NCI-H2171 treated with DMSO at 0.1 percent for 48 hours (cell line): ENCODE measurements at regions not wholly inside any gene's neighbourhood (a gene's known extent, or its start where the extent isn't known, plus 50 kb on each side); places are given as distances from the start of the nearest gene placed in this dataset.
"Not testable (repeated sequence)": the region's sequence is repeated elsewhere in the genome, so short reads cannot be mapped to it uniquely, and the experiment has no call there.

Experiments
- DNase-seq: peaks from one replicate; lab custom pipeline; 2025; lab: John Stamatoyannopoulos, UW

DNA sequence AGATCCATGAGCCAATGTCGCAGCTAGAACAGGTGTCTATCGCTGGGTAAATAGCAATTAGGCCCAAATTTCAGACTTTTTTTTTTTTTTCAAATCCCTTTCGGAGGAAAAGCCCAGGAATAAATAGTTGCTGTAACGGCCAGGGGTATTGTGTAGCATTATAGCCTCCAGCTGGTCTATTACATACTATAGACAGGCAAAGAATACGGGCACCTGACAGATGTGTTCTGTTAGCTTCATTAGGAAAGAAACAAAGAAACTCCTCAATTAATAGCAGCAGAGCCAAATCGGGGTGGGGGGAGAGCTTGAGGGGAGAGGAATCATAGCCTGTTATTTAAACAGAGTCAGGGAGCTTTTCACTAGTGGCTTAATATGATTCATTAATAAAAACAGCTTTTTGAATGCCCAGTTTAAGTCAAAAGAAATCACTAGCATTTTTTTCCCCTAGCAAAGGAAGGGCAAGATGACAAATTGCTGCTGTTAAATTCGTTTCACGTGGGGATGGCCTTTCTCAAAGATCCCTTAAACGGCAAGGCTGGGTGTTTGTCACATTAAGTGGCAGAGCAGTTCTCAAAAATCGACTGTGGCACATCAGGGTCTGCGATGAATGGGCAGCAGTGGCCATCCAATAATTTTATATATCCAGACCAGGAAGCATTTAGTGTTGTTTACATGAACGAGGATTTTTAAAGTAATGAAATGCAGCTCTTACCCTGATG, 139.4 kb downstream of the ID4 start:
- DNase-seq, result peak; percentile 99

DNA sequence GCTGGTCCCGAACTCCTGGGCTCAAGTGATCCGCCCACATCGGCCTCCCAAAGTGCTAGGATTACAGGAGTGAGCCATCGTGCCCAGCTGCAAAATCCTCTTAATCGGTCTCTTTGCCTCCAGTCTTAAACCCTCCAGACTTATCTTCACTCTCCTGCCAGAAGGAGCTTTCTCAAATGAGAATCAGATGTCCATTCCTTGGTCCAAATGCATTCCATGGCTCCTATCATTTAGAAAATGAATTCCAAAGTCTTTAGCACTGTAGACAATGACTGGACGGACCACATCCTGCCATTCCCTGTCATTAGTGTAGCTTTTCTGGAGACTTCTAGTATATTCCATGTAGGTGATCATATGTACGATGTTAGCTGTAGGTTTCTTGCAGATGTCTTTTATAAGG, 141.9 kb downstream of the ID4 start:
- no peak for DNase-seq

DNA sequence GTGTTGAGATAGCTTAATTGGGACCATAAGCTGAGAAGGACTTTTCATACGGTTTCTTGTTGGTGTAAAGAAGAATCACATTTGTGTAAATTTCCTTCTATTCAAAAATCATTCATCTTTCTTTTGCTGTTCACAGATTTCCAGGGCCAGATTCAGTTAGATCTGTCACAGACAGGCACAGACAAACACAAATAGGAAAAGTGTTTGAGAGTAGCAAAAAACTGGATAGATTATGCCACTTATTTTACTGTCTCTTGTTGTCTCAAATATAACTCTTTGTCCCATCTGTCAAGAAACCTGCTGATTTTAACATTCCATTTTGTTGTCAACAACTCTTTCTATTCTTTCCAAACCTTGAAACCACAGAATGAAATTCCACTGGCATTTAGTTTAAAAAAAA, 142.8 kb downstream of the ID4 start:
- DNase-seq, result no peak

DNA sequence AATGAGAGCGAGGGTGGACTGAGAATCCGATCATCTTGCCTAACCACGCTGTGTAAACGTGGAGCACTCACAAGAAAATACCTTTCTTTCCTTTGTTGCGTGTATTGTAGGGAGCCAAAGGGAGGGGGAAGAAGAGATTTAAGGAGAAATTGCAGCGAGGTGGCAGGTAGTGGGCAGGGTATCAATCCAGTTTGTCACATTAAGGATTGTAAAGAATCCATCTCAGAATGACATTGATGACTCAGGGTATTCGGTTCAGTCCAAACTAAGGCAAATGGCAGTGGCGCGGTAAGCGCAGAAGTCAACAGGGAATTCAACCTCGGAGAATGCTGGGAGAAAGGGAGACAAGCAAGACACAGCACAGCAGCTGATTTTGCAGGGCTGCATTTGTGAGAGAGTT, 146.2 kb downstream of the ID4 start:
- DNase-seq, result no peak

DNA sequence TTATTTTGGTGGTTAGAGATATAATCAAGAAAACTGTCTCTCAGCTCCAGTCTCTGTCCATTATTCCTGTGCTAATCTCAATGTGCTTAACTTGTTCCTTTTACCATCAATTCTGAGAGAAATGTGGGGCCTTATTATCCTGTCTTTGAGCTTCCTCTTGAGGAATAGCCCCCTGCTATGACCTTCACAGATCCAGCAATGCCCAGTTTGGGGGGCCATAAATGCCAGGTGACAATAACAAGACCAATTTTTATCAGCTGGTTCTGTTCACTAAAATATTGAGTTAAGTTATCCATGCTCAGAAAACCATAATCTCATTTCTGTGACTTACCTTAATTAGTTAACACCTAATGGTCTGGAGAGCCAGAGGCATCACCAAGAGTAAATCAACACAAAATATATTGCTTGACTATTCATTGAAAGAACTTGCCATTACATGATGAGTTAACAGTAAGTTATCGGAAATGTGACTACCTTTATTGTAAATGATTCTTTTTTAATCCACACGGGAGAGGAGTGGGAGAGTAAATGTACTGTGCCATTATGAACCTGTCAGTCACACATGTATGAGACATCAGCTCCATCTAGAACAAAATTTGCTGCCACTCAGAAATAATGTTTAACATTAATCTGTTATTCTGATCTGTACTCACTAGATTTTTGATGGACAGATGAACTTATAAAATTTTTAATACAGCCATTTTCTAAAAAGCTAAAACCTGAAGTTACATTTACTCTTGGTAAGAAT, 149.7 kb downstream of the ID4 start:
- no peak for DNase-seq

DNA sequence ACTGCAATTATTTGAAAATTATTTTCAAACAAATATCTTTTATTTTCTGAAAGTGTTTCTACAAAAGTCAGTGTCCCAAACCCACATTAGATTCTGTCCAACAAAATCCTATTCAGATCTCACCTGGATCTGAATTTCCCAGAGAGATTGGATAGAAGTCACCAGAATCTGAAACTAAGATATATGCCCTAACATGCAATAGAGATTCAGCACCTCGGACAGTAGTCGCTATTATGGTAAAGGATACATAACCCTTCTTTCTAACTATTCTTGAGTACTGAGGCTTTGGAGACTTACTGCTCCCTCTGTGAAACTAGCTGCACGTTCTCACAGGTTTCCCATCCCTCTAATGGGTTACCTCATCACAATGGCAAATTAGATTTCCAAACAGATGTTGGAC, 151.4 kb downstream of the ID4 start:
- DNase-seq, result no peak

DNA sequence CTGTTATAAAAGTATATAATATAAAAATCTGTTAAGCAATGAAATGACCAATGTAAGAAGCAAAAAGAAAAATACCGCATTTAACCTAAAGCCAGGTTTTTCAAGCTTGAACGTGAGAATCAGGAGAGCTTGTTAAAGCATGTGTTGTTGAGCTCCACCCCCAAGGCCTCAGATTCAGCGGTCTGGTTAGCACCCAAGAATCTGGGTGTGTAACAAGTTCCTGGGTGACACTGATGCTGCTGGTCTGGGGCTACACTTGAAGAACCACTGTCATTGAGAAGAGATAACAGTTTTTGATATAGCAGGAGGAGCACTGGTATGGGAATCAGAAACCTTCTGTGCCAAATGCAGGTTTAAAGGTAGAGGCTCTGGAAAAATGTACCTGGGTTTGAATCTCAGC, 154.0 kb downstream of the ID4 start:
- no peak for DNase-seq

DNA sequence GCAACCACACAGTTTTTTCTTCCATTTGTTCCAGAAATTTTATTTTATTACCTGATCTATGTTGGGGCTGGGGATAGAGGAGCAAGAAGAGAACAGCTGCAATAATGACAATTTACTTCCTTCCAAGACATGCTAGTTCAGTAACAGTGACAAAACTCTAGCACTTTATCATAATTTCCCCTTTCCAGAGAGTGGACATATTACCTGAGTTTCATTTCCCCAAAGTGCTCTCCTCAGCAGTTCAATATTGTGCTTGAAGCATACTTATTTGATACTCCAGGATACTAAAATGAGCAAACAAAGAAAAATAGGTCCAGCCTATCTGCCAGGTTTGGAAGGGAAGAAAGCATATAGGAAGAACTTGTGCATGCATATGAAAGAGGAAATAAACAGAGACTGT, 157.7 kb downstream of the ID4 start:
- no peak for DNase-seq

DNA sequence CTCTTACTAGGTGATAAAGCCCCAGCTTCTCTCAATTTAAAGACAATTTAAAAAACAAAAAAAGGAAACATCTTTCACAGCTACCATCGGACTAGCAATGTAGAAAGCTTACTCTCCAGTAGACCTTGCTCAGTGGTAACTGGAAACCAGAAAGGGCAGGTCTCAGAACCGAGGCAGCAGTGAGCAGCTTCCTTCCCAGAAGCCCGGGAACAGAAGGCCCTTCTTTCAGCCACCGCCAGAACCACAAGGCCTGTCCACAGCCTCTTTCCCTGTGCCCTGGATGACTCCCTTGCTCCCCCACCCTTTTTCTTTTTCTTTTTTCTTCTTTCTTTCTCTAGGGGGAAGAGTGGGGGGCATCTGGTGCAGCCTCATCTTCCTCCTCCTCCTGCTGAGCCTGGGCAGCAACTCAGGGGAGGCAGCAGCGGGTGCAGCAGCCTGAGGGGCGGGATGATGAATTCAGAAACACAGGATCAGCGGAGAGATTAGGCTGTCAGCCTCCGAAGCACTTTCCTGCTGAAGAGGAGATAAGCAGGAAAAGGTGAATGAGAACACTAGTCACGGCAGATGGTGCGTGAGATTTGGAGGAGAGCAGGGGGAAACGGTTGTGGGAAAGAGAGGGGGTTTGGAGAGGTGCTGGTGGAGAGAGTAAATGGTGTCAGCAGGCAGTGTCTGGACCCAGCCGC, 158.5 kb downstream of the ID4 start:
- DNase-seq, result peak; percentile 75

DNA sequence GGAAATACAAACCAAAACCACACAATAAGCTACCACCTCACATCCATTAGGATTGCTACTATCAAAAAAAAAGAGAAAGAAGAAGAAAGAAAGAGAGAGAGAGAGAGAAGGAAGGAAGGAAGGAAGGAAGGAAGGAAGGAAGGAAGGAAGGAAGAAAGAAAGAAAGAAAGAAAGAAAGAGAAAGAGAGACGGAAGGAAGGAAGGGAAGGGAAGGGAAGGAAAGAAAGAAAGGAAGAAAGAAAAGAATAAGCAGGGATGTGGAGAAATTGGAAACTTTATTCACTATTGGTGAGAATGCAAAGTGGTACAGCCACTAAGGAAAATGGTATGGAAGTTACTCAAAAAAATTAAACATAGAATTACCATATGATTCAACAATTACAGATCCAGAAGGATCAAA, 159.9 kb downstream of the ID4 start:
- DNase-seq, result no peak

DNA sequence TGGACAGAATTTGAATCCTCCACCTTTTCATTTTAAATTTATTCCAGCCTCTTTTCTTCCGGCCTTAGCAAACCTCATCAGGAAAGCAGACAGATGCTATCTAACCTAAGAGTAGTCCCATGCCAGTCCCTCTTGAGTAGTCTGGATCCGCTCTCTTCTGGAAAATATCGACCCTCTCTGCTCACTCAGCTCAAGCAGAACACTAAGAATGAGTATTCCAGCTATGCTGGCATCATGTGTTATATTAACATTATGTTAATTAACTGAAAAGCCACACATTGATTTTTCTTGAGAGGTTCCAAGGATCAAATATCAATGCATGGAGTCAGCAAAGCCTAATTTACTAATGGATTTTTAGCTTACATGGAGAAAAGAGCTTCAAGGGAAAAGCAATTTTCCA, 161.4 kb downstream of the ID4 start:
- DNase-seq, result peak; percentile 60

DNA sequence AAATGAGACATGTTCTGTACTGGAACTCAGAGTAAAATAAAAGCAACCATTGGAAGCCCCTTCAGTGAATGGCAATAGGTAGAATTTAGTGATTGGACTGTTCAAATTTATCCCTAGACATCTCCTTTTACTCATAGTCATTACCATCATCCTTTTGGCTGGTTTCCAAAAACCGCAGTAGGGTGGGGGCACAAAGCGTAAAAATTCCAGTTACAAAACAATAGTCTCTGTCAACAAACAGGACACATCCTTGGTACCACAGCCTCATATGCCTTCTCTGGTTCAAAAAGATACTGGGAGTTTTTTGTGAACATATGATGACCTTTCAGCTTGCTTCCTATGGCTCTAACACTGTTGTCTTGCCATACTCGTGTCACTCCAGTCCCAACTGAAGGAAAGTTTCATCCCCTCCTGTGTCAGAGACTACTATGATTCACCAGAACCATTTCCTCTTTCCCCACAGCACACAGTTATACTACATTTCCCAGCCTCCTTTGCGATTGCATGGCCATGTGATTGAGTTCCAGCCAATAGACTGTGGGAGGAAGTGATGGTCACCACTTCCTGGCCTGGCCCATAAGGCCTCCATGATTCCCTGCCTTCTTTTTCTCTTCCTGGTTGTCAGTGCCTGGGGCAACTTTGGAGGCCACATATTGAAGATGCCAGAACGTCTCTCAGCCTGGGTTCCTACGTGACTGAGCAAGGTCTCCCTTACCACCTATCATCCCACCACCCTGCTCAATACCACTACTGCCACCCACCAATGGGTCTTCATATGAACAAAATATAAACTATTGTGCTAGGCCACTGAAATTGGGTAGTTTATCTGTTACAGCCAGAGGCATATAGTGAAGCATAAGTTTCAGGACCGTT, 162.4 kb downstream of the ID4 start:
- peak; percentile 84 for DNase-seq

DNA sequence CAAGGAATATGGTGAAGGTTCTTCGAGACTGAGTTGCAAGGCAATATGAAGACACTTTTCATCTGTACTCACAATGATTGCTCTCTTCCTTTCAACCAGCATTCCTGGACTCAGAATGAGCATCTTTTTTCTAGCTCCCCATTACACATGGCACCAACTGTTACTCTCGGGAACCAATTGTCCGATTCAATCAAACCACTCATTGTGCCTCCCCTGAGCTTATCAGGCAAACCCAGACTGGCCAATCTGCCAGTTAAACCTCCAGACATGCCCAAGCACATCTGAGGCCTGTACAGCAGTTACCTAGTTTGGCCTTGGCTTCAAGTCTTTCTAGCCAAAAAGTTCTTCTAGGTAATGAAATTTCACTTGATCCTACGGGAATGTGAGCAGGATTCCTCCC, 164.1 kb downstream of the ID4 start:
- DNase-seq, result peak; percentile 68

DNA sequence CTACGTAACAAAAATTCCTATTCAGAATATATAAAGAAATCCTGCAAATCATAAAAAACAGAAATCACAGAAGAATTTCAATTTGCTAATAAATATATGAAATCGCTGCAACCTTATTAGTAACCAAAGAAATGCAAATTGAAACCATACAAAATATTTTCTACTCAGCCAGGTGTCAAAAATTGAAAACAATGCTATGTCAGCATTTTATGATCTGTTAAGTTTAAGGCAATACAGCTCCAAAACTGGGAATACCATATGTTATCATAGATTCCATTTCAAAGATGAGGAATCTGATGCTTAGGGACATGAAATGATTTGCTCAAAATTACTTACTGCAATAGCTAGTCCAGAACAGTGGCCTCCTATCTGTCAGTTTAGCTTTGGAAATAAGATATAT, 168.9 kb downstream of the ID4 start:
- DNase-seq, result peak; percentile 35

DNA sequence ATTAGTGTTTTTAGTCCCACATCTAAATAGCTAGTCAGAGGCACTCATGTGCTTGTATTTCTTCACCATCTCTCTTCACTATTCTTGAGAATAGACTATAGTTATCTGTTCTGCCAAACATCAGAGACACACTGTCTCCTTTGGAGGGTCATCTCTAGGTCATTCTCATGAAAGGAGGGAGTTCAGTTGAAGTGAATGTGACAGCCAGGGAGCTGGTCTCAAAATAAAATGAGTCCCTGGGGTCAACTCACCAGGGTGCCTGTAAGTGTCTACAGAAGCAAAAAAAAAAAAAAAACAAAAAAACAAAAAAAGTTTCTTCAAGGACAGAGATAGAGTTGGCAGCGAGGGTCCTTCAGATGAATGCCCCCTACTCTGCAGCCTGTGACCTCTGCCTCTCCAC, 171.0 kb downstream of the ID4 start:
- DNase-seq, result no peak

DNA sequence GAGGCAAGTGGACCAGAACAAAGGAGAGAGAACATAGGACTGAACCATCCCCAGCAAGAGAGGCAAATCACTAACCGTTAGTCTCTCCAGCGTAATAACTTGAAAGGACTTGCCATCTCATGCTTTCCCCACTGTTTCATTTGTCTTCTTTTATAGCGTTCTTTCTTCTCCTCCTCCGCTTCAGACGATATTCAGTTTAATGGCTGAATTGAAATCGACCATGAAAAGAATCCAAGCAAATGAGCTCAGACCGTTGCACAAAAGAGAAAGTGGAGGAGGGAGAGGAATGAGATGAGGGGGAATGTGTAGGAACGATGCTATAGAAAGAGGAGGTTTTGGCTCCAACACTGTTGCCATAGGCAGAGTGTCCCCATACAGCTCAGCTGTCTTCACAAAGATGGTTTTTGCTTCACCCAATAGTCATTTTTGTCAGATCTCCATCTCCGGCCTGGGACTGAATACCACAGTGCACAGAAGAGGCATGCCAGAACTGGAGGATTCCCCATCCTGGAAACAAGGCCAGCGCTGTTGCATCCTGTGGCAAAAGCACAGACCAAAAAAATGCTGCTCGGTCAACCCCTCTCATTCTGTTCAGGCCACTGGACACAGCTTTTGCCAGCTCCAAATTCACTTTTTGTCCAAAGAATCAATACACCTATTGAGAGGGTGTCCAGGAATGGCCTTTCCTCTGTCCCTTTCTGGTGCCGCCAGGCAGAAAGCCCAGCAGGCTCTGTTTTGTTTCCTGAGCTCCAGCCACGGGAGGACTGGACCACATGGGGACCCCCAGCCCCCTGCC, 176.1 kb downstream of the ID4 start:
- DNase-seq, result no peak

DNA sequence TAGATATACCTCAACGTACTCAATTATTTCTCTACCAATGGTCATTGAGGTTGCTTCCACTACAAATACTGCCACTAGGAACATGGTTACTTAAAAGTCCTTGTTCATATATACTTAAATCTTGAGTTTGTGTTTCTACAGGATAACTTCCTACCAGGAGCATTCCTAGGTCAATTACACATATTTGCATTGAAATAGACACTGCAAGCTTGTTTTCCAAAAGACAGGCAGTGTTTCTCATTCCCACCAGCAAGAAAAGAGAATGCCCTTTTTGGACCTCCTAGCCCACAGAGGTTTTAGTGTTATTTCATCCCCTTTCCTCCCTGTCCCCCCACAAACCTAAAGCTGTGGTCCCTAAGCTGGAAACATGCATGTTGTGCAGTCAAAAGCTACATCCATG, 177.3 kb downstream of the ID4 start:
- DNase-seq, result no peak

DNA sequence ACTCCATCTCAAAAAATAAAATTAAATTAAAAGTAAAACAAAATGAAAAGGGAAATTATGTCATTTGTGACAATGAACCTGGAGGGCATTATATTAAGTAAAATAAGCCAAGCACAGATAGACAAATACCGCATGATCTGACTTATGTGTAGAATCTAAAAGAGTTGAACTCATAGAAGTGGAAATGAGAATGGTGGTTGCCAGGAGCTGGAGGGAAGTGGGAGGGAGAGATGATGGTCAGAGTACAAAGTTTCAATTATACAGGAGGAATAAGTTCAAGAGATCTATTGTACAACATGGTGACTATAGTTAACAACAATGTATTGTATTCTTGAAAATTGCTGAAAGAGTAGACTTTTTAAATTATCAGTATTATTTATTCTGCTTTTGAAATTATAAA, 183.4 kb downstream of the ID4 start:
- no peak for DNase-seq

DNA sequence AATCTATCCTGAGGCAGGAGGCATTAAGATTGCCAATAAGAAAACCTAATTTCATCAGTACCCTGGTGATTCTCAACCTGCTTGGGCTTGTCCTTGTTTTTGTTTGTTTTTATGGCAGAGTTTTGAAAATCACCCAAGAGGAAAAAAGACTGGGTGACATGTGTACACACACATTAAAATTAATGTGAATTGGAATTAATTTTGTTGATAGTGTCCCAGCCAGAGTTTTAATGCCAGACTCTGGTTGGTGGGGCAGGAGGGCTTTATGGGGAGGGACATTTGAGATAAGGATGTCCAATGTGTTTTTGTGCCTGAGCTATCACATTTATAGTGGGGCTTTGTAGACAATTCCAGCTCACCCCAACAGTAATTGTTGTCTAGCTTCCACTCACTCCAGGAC, 184.6 kb downstream of the ID4 start:
- peak; percentile 47 for DNase-seq

DNA sequence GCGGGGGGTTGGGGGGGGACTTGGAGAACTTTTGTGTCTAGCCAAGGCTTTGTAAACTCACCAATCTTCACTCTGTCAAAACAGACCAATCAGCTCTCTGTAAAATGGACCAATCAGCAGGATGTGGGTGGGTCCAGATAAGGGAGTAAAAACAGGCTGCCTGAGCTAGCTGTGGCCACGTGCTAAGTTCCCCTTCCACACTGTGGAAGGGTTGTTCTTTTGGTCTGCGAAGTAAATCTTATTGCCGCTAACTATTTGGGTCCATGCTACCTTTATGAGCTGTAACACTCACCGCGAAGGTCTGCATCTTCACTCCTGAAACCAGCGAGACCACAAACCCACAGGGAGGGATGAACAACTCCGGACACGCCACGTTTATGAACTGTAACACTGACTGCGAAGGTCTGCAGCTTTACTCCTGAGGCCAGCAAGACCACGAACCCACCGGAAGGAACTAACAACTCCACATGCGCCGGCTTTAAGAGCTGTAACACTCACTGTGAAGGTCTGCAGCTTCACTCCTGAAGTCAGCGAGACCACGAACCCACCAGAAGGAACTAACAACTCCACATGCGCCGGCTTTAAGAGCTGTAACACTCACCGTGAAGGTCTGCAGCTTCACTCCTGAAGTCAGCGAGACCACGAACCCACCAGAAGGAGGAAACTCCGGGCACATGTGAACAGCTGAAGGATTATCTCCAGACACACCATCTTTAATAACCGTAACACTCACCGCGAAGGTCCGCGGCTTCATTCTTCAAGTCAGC, 186.6 kb downstream of the ID4 start:
- not testable (repeated sequence) for DNase-seq

DNA sequence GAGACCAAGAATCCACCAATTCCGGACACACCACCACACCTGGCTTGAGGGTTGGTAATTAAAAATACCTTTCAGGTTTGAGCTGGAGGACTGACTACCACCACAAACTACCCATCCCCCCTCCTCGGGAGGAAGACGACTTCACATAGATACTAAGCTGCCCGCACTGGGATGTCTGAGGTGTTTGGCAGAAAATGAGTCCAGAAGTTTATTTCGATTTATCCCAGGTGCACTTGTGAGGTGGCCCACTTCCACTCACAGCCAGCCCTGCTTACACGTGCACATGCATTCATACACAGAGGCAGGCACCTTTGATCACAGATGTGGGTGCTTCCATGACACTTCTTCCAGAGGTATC, 187.1 kb downstream of the ID4 start:
- DNase-seq, result no peak
